HG03575 (cell line): ENCODE measurements at regions not wholly inside any gene's neighbourhood (a gene's known extent, or its start where the extent isn't known, plus 50 kb on each side); places are given as distances from the start of the nearest gene placed in this dataset.

Experiments used
- ATAC-seq: cut with Tn5 transposase; IDR thresholded peaks from one replicate; pipeline ENCODE4 v1.9.1; 2021; ENCODE audit not compliant: unreplicated experiment, insufficient number of reproducible peaks, low FRiP score; ENCODE audit errors: extremely low read depth

DNA sequence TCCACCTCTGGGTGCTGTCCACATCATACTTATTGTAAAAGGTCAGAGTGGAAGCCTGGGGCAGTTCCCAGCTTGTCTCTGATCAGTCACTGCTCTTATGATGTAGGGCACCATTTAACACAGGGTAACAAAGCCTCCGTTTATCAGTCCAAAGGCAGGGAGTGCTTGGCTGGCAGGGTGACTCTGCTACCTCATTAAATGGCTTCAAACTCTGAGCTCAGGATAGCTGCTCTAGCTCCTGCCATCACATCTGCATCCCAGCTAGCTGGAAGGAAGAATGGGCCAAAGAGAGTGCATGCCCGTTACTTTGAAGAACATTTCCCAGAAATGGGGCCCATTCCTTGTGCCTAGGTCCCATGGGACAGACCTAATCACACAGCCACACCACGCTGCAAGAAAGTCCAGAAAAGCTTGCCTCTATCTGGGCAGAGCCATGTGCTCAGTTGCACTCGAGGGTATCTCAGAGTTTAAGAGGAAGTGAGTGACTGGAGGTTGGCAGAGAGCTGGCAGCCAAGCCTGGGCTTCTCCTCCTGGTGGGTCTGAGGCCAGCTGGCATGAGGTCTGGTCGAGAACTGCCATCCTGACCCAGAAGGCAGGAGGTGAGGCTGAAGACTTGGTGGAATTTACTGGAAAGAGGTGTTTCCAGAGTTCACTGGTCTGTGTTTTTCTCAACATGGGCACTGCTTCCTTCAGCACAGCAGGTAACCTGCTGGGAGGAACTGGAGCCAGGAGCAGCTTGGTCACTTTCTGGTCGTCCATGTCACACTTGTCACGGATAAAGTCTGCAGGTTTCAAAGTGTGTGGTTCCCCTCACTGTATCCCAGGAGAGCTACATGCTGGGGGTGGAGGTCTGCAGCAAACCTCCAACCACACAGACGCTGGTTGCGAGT, 935.7 kb downstream of the BRD1 start:
- no peak for ATAC-seq

DNA sequence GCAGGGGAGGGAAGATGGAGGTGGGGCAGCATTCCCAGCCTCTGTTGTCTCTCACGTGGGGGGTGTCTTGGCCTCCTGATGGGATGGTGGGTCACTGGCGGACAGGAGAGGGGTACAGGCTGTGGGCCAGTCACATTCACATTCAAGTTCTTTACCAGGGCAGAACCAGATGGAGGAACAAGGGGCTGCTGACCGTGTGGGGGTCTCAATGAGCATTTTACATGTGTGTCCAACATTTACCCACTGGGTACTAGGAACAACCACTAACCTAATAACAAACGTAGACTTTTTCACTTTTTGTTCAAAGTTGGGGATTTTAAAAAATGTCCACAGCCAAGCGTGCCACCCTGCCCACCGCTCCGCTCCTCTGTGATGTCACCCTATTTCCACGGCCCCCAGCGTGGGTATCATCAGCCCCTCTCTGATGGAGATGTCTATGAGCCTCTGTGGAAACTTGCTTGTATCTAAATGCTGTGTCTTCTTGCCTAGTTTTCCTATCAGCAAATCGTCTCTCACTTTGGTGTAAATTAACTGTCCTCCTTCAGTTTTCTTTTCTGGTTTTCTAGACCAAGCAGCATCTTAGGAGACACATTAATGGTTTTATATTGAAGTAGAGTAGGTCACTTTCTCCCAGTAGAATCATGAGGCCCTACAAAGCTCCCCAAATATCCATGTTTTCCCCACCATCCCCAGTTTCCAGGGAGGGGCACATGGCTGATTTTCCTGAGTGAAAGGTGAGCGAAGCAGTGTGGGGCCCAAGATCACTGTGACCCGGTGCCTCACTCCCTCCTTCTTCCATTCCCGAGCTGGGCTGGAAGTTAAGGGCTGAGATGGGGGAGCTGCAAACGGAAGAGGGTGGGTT, 936.7 kb downstream of the BRD1 start:
- no peak for ATAC-seq

DNA sequence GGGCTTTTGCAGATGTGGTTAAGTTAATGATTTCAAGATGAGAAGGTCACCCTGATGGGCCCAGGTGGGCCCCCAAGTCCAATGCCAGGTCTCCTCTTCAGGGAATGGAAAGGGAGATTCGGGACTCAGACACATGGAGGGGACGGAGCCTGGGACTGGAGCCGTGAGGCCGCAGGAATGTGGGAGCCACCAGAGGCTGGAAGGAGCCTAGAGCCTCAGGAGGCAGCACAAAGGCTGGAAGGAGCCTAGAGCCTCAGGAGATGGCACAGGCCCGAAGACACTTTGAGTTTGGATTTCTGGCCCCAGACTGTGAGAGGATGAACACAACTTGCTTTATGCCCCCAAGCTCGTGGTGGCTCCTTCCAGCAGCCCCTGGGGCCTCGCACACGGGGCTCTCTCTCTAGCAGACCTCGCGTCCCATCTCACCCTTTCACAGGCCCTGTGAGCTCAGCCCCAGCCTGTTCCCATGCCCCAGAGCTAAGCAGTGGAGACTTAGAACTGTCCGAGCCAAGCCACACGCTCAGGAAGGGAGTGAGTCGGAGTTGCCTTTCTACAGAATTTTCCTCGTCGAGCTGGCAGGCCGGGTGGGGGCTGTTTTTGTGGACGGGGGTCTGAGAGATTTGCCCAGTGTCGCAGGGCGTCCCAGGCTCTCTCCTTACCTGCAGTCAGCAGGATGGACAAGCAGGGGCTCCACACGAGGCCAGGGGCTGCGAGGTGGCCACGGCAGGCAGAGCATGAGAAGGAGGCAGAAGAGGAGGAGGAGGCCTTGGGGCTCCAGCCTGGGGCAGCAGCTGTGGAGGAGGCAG, 937.6 kb downstream of the BRD1 start:
- ATAC-seq, result no peak

DNA sequence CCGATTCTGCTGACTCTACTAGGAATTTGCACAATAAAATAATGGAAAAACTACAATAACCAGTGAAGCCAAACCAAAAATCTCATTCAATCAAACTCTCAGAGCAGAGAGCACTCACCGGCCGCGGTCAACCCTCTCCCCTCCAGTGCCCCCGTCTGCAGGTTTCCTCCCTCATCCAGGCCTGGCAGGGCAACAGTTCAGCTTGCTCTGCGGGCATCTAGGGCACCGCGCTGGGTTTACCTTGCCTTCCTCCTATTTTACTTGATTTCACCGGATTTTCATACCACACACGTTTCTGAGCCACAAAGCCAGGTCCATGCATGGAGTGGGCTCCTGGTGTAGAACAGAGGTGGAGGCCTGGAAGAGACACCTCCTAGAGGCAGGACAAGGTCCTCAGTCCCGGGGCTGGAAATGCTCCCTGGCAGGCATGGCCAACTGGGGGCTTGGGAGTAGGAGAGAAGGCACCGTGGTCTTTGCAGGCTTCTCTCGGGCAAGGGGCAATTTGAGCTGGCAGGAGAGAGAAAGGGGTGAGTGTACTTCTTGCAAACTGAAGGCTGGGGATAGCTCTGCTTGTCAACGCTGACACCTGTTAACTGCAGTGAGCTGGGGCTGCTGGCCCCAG, 938.4 kb downstream of the BRD1 start:
- ATAC-seq, result no peak

DNA sequence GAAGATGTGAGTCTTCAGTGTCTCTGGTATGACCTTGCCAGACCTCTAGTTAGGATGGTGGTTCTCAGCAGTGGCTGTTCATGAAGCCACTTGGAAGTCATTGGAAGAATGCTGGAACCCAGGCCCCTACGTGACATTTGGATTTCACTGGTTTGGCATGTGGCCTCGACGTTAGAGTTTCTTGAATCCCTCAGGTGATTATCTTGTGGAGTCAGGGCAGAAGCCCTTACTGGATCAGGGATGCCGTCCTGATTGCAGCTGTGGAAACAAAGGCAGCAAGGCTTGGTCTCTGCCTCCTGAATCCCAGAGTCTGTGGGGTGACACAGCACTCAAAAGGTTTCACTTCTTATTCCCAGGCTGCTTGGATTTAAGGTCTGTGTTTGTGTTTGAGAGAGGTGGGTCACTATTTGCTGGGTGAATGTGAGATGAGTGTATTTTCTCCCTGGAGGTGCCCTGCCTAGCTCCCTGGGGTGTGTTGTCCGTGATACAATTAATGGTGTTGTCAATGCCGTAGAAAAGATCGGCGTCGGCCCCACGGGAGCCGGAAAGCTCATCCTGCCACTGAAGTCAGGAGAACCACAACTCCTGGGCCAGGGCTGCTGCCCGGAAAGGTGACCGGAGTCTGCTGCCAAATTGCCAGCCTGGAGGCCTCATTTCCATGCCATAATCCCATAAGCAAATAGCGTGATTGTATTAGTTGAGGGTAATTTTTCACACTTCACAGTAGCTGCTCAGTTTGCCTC, 939.0 kb downstream of the BRD1 start:
- no peak for ATAC-seq

DNA sequence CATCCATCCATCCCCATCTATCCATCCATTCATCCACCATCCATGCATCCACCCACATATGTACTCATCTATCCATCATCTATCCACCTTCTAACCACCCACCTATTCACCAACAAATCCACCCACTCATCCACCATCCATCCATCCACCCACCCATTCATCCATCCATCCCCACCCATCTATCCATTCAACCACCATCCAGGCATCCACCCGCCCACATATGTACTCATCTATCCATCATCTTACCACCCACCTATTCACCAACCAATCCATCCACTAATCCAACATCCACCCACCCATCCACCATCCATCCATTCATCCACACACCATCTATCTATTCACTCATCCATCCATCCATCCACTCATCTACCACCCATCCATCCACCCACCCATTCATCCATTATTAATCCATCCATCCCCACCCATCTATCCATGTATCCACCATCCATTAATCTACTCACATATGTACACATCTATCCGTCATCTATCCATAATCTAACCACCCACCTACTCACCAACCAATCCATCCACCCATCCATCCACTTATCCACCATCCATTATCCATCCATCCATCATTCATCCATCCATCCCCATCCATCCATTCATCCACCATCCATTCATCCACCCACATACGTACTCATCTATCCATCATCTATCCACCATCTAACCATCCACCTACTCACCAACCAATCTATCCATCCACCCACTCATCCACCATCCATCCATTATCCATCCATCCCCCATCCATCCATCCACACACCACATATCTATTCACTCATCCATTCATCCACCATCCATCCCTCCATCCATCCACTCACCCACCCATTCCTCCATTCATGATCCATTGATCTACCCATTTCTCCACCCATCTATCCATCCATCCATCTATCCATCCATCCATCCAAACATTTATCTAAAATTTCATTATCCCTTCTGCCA, 940.0 kb downstream of the BRD1 start:
- ATAC-seq, result no peak

DNA sequence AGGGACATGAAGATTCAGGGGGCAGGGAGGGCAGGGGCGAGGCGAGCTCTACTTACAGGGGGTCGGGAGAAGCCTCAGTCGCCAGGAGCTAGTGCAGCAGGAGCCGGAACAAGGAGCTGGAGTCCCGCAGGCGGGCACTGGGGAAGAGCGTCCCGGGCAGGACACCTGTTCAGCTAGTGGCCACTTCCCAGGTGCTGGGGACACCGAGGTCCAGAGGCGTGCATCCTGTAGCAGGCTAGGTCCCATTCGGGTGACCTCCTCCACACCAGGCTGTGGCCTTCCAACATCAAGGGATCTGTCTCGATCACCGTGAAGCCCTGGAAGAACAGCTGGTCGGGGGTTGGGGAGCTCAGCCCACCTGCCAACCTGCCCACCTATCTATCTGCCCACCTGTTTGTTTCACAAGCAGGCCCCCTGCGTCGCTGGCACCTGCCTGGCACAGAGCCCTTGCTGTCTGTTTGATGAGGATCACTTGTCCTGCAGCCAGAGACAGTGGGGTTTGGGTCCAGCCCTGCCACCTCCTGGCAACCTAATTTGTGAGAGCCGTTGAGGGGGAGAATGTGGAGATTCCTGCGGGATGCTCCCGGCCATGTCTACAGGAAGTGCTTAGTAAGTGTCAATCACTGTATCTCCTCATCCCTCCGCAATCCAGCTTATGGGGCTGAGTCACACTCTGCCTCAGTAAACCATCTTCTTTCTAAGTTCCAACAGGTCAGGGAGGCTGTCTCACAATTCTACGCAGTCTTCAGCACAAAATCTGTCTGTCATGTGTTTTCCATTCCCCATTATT, 940.9 kb downstream of the BRD1 start:
- no peak for ATAC-seq

DNA sequence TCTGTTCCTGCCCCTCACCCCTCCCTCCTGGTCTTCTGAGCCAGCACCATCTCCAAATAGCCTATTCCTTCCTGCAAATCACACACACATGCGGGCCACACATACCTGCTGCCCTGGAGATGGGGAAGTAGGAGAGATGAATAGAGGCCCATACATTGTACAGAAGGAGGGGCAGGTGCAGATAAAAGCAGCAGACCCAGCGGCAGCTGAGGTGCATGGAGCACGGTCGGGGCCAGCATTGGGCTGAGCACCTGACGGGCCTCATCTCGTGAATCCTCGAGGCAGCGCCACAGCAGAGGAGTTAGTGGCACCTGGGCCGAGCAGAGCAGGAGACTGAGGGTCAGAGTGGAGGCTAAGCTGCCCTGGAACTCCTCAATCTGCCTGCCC, 941.8 kb downstream of the BRD1 start:
- ATAC-seq, result no peak

DNA sequence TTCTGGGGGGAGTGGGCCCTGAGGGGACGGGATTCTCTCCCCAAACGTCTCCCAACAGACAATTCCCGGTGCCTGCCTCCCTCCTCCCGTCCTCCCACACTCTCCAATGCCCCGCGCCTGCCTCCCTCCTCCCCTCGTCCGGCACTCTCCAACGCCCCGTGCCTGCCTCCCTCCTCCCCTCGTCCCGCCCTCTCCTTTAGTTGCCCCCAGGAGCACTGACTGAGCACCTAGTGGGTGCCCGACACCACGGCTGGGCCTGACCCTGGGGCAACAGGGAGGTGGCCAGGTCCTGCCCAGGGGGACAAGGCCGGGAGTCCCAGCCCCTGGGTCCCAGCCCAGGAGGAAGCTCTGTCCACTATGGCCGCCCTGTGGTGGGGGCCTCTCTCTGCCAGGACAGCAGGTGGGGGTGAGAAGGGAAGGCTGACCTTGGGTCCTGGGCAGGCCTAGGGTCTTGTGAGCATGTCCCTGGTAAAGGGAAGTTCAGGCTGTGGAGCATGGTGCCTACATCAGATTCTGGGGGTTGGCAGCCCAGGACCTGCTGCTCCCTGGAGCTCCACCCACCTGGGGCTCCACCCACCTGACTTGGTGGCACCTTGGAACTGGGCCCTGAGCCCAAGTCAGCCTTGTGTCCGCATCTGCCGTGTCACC, 942.3 kb downstream of the BRD1 start:
- ATAC-seq, result no peak

DNA sequence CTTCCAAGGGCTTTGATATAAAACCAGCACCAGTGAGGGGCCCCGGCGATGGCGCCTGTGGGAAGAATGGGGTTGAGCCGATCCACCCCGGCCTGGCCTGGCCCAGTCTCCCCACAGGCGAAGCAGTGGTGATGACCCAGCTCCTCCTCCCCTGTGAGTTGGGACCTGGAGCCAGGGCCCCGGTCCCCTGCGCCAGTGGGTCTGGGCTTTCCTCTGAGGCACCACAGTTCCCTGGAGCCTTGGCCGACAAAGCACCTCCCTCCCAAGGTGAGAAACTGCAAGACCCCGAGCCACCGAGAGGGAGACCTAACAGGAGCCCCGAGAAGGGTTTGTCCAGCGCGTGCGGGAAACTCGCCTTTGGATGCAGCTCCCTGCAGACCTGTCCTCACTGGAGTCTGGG, 942.9 kb downstream of the BRD1 start:
- ATAC-seq, result no peak

DNA sequence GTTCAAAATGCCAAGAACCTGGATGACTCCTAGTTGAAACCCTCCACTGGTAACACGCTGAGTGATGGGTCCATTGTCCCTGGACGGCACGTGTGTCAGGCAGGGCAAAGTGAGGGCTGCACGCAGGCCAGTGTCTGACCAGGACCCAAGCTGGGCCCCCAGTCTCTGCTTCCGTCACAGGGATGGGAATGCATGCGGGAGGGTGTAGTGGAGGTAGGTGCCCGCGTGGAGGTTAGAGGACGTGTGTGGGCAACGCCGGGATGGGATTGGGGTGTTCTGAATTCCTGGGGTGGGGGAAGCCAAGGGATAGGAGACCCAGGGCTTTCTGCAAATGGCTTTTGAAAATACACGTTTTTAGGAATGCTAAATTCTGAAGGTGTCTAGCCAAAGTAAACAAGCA, 943.3 kb downstream of the BRD1 start:
- ATAC-seq, result no peak

DNA sequence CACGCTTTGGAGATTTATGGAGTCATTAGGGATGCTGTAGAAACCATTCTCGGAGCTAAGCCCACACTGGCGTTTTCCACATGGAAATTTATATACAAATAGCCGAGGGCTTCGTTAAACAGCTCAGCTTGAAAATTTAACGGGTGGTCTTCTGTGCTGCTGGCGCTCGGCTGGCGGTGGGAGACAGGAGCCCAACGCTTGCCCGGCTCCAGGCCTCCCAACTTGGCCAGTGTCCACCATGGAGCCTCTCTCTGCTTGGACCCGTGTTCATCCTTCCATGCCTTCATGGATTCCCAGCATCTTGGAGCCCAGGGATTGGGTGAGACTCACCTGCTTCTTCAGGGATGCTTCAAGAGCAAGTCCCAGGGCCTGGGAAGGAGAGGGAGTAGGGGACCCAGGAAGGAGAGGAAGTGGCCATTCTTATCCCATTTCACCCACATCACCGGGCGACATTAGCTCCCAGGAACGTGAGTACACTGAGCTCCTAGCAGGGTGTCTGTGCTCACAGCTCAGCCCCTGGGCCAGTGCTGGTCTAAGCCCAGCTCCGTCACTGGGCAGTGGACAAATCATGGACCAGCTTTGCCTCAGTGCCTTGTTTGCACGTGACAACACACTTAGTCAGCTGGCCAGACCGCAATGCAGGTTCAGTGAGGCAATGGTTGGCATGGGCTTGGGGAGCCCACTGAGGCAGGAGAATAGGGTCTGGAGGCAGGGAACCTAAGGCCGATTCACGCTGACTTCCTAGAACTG, 944.3 kb downstream of the BRD1 start:
- no peak for ATAC-seq

DNA sequence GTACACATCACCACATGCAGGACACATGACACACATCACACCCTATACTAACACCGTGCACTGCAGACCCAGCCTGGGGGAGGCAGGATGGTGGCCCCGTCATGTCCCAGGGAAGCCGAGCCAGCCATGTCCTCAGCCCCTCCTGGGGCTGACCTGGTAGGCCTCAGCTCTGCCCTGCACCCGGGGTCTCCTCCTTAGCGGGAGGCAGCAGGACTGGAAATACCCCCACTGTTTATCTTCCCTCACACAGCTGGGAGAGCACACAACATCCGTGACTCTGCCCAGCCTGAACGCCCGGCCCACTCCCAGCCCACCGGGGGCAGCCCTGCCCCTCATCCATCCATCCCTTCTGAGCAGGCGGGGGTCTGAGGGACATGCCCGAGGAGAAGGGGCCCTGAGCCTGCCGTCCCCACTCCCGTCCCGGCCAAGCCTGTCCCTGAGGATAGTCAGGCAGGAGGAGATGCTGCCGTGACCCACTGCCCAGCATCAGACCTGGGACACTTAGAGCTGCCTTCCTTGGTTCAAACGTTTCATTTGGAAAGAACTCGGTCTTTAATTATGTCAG, 945.0 kb downstream of the BRD1 start:
- no peak for ATAC-seq

DNA sequence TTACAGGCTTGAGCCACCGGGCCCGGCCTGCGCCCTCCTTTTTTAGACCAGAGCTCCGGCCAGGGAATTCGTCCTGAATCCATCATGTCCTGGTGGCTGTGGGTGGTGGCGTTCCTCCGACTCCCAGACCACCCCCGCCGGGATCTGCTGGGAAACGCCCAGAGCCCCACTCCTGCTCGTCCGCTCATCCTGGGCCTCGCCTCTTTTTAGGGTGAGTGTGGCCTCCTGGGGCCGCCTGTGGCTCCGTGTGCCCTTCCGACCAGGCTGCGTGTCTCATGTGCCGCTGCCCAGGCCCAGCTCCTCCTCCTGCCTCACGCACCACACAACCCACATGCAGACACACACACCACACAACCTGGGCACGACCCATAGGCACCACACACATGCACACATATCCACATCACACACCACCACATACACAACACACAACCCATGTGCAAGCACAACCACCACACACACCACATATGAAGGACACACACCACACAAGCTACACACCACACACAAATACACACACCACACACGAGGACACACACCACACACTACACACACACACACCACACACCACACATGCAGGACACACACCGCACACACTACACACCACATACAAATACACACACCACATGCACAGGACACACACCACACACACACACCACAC, 946.2 kb downstream of the BRD1 start:
- no peak for ATAC-seq

DNA sequence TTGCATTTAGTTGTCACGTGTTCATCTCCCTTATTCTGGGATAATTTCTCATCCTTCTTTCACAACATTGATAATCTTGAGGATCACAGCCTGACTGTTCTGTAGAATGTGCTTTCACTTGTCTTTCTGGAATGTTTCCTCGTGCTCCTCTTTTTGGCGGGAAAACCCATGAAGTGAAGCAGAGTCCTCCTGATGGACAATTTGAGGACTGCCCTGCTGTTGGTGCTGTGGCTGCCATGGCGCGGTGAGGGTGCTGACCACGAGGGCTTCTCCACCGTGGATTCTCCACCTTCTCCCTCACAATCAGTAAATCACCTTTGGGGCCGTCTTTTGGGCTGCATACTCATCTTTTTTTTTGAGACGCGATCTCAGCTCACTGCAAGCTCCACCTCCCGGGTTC, 946.9 kb downstream of the BRD1 start:
- ATAC-seq, result no peak
